Effector memory CD8-positive, alpha-beta T cell (primary cell): ENCODE measurements at regions not wholly inside any gene's neighbourhood (a gene's known extent, or its start where the extent isn't known, plus 50 kb on each side); places are given as distances from the start of the nearest gene placed in this dataset.

Experiments used
- ATAC-seq: fragments of 150-1000 bp; cut with Tn5 transposase; replicated peaks from 2 replicates; pipeline ENCODE4 v1.10.0; 2021; ENCODE audit warnings: mild to moderate bottlenecking, moderate library complexity
- DNase-seq, 3 experiments: peaks; one replicate each; pipeline ENCODE4 v3.0.0; 2021
- H3K27ac Mint-ChIP-seq, 2 donors: one replicate each; pipeline ENCODE4 v1.8.0; 2022; ENCODE audit warnings: mild to moderate bottlenecking in 2 of 2, mixed read lengths in 2 of 2, moderate library complexity in 2 of 2
- H3K27me3 Mint-ChIP-seq, 2 donors: one replicate each; pipeline ENCODE4 v1.8.0; 2022; ENCODE audit warnings: mixed read lengths in 2 of 2
- H3K36me3 Mint-ChIP-seq: one replicate; pipeline ENCODE4 v1.8.0; 2022; ENCODE audit warnings: mild to moderate bottlenecking, moderate library complexity, mixed read lengths; ENCODE audit not compliant: insufficient read depth
- H3K4me1 Mint-ChIP-seq, 2 donors: one replicate each; pipeline ENCODE4 v1.8.0; 2022; ENCODE audit warnings: low read depth in 2 of 2, mixed read lengths in 2 of 2
- H3K4me3 Mint-ChIP-seq, 2 donors: one replicate each; pipeline ENCODE4 v1.8.0; 2022; ENCODE audit warnings: mild to moderate bottlenecking in 2 of 2, mixed read lengths in 2 of 2, moderate library complexity in 2 of 2
- H3K9me3 Mint-ChIP-seq, 2 donors: one replicate each; pipeline ENCODE4 v1.8.0; 2022; ENCODE audit warnings: mixed read lengths in 2 of 2

DNA sequence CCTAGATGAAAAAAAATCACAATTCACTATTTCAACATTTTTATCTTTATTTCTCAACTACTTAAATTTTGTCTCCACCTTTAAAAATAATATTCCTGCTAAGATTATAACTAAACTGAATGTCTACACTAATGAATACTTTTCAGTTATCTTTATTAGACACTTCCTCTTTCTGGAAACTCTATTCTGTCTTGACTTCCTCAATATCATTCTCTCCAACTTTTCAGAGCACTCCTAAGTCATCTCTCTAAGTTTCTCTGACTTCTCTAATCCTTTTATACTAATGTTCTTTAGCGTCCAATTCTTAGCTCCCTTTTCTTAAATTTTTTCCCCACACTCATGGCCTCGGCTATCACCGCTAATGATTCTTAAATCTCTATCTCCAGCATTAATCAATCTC is 374.2 kb downstream of the FBXO8 start:
- H3K4me1 Mint-ChIP-seq: no peaks in the 10 kb centered on the region
- no peak overlapping the region for H3K4me3 Mint-ChIP-seq
- DNase-seq (no peak), ATAC-seq (no peak)
- H3K27ac Mint-ChIP-seq: no peak overlapping the region
- no peaks in the 10 kb centered on the region for H3K27me3 Mint-ChIP-seq
- H3K9me3 Mint-ChIP-seq: peaks cover 0 to 3% of the 10 kb centered on the region in 2 donors
- H3K36me3 Mint-ChIP-seq: no peaks in the 10 kb centered on the region

DNA sequence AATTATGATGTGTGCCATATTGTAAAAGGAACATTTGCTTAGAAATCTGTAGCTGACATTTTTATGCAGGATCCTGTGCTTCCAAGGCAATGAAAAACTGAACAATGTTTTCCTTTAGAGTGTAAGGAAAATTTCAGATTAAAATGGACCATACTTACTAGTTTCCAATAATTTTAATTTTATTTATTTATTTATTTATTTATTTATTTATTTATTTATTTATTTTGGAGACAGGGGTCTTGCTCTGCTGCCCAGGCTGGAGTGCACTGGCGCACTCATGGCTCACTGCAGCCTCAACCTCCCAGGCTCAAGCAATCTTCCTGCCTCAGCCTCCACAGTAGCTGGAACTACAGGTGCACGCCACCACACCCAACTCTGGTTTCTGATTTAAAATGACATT is 369.8 kb upstream of the HAND2 start:
- H3K4me1 Mint-ChIP-seq: no peaks in the 10 kb centered on the region
- no peaks in the 10 kb centered on the region for H3K36me3 Mint-ChIP-seq
- peaks cover 9% of the 10 kb centered on the region in 2 donors for H3K9me3 Mint-ChIP-seq
- DNase-seq: no peak
- no peak for ATAC-seq
- no peak overlapping the region for H3K4me3 Mint-ChIP-seq
- H3K27me3 Mint-ChIP-seq: no peaks in the 10 kb centered on the region
- no peak overlapping the region for H3K27ac Mint-ChIP-seq

DNA sequence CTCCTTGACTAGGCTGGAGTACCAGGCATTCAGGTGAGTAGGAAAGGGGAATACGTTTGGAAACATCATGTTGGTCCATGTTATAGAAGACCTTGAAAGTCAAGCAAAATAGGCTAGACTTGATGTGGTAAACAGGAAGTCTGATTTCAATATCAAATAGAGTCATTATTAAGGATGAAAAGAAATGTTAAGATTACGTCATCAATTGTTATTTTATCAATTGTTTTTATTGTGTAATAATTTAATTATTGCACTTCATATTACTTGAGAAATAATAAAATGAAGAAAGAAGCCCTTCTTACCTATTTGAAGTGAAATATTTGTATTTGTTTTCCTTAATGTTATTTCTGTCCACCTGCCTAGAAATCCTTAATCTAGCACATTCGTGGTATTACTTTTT is 361.0 kb upstream of the HAND2 start:
- H3K36me3 Mint-ChIP-seq: no peaks in the 10 kb centered on the region
- H3K27ac Mint-ChIP-seq: no peak overlapping the region
- no peak overlapping the region for H3K4me3 Mint-ChIP-seq
- DNase-seq (no peak), ATAC-seq (no peak)
- H3K27me3 Mint-ChIP-seq: no peaks in the 10 kb centered on the region
- H3K9me3 Mint-ChIP-seq: peaks cover 15 to 31% of the 10 kb centered on the region in 2 donors
- no peaks in the 10 kb centered on the region for H3K4me1 Mint-ChIP-seq

DNA sequence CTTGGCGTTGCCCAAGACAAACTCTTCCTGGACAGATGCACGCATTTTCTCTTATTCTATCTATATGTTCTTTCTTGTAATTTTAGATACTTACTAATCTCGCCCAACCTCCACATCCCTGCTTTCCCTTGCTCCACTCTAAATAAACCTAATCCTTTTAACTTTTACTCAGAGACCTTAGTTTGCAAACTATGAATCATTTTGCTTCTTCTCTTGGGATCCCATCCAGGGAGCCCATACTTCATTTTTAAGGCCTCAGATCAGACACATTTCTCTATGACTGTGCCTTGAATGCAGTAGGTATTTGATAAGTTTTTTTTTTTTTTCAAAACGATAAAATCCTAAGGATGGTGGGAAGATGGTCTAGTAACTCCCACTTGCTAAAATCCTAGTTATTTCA is 353.8 kb upstream of the HAND2 start:
- Mint-ChIP-seq H3K27ac (no peak overlapping the region), H3K4me3 (no peak overlapping the region), H3K36me3 (no peaks in the 10 kb centered on the region), H3K27me3 (no peaks in the 10 kb centered on the region), H3K9me3 (peaks cover 9 to 11% of the 10 kb centered on the region in 2 donors), H3K4me1 (no peaks in the 10 kb centered on the region)
- no peak for DNase-seq
- no peak for ATAC-seq

DNA sequence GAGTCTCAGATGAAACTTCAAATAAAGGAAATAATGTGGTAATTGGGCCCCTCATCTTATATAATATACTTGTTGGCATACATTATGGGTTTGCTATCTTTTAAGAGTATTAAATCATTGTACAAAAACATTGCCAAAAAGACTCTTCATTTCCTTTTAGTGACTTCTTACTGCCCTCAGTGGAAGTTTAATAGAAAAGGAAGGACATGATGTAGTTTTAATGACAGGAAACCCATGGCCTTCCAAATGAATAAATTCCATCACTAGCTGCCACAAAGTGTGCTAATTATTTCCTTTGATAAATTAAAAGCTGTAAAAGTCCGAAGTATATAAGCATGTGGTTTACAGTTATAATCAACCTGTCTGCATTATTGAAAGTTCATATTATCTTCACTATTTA is 350.9 kb upstream of the HAND2 start:
- no peak overlapping the region for H3K27ac Mint-ChIP-seq

DNA sequence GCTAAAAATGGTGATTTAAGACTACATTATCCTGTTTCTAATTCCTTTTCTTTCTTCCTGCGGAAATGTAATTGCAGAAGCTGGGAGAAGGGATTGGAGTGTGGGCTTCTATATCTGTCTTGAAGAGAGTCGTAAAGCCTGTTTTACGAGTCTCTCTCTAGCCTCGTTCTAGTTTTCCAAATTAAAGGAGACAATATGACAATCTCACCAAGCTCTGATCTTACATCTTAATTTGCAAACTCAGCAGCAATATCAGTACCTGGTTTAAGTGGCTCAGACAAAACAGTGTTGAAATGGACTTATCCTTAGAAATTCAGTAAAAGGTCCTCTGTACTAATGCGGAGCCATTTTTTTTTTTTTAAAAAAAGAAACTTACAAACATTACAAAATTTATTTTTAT is 349.5 kb upstream of the HAND2 start:
- no peaks in the 10 kb centered on the region for H3K4me1 Mint-ChIP-seq
- ATAC-seq (no peak), DNase-seq (no peak)
- H3K27me3 Mint-ChIP-seq: no peaks in the 10 kb centered on the region
- H3K27ac Mint-ChIP-seq: no peak overlapping the region
- peaks cover 0 to 5% of the 10 kb centered on the region in 2 donors for H3K9me3 Mint-ChIP-seq
- no peaks in the 10 kb centered on the region for H3K36me3 Mint-ChIP-seq
- H3K4me3 Mint-ChIP-seq: no peak overlapping the region

More for the DNA sequence above, 350.9 kb upstream of the HAND2 start:
- no peak for ATAC-seq
- H3K4me3 Mint-ChIP-seq: no peak overlapping the region
- H3K36me3 Mint-ChIP-seq: no peaks in the 10 kb centered on the region
- no peak for DNase-seq
- peaks cover 0 to 5% of the 10 kb centered on the region in 2 donors for H3K9me3 Mint-ChIP-seq
- H3K27me3 Mint-ChIP-seq: no peaks in the 10 kb centered on the region
- no peaks in the 10 kb centered on the region for H3K4me1 Mint-ChIP-seq

DNA sequence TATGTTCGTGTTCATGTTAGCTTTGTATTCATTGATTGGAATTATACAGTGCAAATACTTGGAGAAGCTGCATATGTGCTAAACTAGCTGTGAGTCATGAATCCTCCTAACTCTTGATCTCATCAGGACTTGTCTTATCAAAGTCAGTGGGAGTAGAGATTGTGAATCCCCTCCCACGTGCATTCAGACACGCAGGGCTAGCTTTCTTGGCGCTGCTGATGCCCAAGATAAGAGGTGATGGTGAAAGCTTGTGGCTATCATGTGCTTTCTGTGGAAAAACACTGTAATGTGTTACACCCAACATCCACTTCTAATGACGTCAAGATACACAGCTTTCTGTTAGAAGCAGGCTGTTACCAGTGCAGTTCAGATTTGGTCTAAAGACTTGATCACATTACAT is 348.7 kb upstream of the HAND2 start:
- Mint-ChIP-seq H3K27ac (no peak overlapping the region), H3K4me3 (no peak overlapping the region), H3K4me1 (no peaks in the 10 kb centered on the region), H3K36me3 (no peaks in the 10 kb centered on the region), H3K9me3 (peaks cover 0 to 6% of the 10 kb centered on the region in 2 donors), H3K27me3 (no peaks in the 10 kb centered on the region)
- ATAC-seq (no peak), DNase-seq (no peak)

DNA sequence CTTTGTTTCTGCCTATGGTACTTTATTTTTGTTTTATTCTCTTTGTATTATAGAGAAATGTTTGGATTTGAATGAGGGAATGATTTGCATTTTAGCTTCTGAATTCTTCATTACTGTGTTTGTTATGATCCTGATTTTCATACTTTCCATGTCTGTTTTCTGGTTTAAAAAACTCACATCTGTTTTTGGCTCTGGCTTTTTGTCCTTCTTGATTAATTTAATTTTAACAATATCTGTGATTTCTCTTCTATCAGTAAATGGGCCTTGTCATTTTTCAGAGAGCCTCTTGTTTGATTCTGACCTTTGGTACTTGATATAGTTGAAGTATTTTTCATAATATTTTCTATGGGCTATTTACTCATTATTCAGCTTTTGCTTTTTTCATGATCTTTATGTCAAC is 341.6 kb upstream of the HAND2 start:
- H3K4me3 Mint-ChIP-seq: no peak overlapping the region
- H3K27ac Mint-ChIP-seq: no peak overlapping the region
- no peaks in the 10 kb centered on the region for H3K4me1 Mint-ChIP-seq
- no peaks in the 10 kb centered on the region for H3K36me3 Mint-ChIP-seq
- H3K27me3 Mint-ChIP-seq: no peaks in the 10 kb centered on the region
- DNase-seq: no peak
- peaks cover 3 to 5% of the 10 kb centered on the region in 2 donors for H3K9me3 Mint-ChIP-seq
- no peak for ATAC-seq

DNA sequence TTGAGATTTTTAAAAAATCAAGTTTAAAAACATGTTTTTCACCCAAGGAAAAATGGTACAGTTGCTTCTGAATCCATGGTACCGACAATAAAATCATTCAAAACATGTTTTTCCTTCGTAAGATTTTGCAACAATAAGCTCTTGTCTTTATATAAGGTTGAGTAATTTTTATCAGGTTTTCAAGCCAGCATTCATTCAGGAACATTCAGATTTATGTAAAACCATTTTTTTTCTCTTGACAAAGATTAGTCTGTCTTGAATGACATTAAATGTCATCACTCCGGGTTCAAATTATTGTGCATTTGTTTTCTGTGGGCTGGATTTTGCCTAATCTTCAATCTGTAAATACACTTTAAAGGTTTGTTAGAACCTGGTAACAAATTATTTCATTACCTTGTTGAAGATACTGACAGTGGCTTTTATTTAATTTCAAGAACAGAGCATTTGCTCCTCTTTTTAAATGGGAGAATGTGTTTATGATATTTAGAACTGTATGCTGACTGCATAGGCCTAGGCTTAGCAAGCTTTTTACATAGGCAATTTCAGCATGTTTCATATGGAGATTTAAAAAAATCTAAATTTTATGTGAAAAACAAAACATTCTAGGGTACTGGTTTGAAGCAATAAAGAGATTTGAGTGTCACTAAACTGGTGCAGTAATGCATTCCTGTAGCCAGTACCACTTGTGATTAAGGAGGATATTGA is 336.4 kb upstream of the HAND2 start:
- ATAC-seq: no peak
- Mint-ChIP-seq H3K4me1 (no peaks in the 10 kb centered on the region), H3K27ac (no peak overlapping the region), H3K36me3 (no peaks in the 10 kb centered on the region), H3K27me3 (no peaks in the 10 kb centered on the region), H3K4me3 (no peak overlapping the region), H3K9me3 (peaks cover 5 to 17% of the 10 kb centered on the region in 2 donors)
- DNase-seq: no peak

DNA sequence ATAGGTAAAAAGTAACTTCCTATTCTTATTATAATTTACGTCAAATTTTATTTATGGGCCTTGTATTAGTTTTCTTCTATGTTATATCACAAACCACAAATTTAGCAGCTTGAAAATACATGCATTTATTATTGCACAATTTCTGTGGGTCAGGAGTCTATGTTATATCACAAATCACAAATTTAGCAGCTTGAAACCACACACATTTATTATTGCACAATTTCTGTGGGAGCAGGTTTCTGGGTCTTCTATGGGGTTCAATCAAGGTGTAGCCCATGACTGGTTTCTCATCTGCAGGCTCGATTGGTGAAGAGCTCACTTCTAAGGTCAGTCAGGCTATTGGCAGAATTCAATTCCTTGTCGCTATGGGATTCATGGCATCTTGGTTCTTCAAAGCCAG is 332.7 kb upstream of the HAND2 start:
- H3K27ac Mint-ChIP-seq: no peak overlapping the region
- H3K4me1 Mint-ChIP-seq: no peaks in the 10 kb centered on the region
- no peaks in the 10 kb centered on the region for H3K36me3 Mint-ChIP-seq
- no peak for DNase-seq
- ATAC-seq: no peak
- no peaks in the 10 kb centered on the region for H3K27me3 Mint-ChIP-seq
- H3K4me3 Mint-ChIP-seq: no peak overlapping the region
- H3K9me3 Mint-ChIP-seq: peaks cover 10 to 21% of the 10 kb centered on the region in 2 donors

DNA sequence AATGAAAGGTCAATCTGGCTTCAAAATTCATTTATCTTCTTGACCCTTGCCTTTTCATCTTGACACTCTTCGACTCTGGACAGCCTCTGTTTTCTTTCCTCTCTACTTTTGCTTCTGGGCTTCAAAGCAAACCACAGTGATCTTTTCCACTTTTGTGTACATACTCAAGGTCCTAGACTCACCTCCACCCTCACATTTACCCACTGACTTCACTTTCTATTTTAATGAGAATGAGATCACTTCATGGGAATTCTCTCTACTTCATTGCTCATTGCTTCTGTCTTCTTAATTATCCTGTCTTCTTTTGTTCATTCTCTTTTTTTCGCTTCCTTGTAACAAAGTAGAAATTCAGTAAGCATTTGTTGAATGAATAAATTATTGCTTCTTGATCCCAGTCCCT is 330.1 kb upstream of the HAND2 start:
- ATAC-seq (no peak), DNase-seq (no peak)
- Mint-ChIP-seq H3K4me3 (no peak overlapping the region), H3K27ac (no peak overlapping the region), H3K9me3 (peaks cover 14 to 28% of the 10 kb centered on the region in 2 donors), H3K36me3 (no peaks in the 10 kb centered on the region), H3K27me3 (no peaks in the 10 kb centered on the region), H3K4me1 (no peaks in the 10 kb centered on the region)

DNA sequence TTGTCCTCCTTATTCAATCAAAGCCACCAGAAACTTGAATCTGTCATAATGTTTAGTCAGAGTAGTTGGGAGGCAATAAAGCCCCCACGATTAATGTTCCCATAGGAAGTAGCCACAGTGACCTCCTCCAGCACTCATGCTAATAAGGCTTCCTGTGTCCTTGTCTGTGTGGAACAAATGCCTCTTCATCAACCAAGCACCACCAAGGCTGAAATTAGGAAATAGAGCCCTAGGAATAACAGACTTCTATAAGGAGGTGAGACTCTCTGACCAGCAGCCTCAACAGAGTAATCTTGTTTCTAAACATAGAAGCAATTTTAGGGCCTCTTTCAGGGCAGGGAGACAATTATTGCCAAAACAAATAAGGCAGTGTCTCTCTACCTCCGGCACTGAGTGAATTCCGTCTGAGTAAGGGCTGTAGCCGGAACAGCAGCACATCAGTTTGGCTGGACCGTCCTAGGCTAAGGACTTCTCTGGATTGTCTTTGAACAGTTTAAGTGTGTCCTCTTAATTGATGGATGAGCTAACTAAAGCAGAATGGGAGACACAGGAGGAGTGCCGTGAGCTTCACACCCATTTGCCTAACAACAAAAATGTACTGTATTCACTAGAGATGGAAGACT is 329.2 kb upstream of the HAND2 start:
- Mint-ChIP-seq H3K4me1 (no peaks in the 10 kb centered on the region), H3K4me3 (no peak overlapping the region), H3K27me3 (no peaks in the 10 kb centered on the region), H3K36me3 (no peaks in the 10 kb centered on the region), H3K27ac (no peak overlapping the region), H3K9me3 (peaks cover 12 to 19% of the 10 kb centered on the region in 2 donors)
- ATAC-seq (no peak), DNase-seq (no peak)

DNA sequence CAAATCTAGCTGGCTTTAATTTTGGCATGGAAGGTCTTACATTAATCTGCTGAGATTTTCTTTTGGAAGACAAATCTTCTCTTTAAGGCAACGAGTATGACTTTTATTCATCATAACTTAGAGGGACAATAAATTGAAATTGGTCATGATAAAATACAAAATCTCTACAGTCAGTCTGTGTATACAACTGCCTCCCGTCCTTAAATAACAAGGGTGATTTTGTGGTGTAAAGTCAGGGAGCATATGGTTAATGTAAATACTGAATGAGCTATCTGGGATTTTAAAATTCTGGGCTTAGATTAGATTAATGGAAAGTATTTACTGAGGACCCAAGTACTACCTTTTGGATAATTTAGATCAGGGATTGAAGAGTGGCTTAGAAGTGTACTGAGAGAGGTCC is 328.4 kb upstream of the HAND2 start:
- no peak for DNase-seq
- H3K4me3 Mint-ChIP-seq: no peak overlapping the region

DNA sequence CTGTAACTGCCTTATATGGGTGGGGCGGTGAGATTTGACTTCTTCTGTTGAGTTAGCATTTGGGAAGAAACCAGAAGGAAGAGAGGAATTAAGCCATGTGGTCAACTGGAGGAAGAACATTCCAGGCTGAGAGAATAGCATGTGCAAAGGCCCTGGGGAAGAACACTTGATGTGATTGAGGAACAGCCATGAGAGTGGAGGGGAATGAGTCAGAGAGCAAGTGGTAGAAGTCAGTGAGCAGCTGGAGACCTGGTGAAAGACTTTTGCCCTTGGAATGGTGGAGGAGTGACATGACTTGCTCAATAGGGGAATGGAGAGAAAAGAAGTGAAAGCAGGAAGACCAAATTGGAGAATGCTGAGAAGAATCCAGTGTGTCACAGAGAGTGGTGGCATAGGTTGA is 327.8 kb upstream of the HAND2 start:
- no peak overlapping the region for H3K27ac Mint-ChIP-seq
- H3K36me3 Mint-ChIP-seq: no peaks in the 10 kb centered on the region
- peaks cover 9 to 16% of the 10 kb centered on the region in 2 donors for H3K9me3 Mint-ChIP-seq
- no peaks in the 10 kb centered on the region for H3K4me1 Mint-ChIP-seq
- ATAC-seq: no peak
- H3K27me3 Mint-ChIP-seq: no peaks in the 10 kb centered on the region
- DNase-seq: no peak
- no peak overlapping the region for H3K4me3 Mint-ChIP-seq

More for the DNA sequence above, 328.4 kb upstream of the HAND2 start:
- no peak for ATAC-seq
- Mint-ChIP-seq H3K9me3 (peaks cover 9 to 16% of the 10 kb centered on the region in 2 donors), H3K27ac (no peak overlapping the region), H3K4me1 (no peaks in the 10 kb centered on the region), H3K36me3 (no peaks in the 10 kb centered on the region), H3K27me3 (no peaks in the 10 kb centered on the region)
